GM21723 (cell line): ENCODE measurements at regions not wholly inside any gene's neighbourhood (a gene's known extent, or its start where the extent isn't known, plus 50 kb on each side); places are given as distances from the start of the nearest gene placed in this dataset.
A peak's percentile ranks its signal among the peaks of the same experiment; 100 is the strongest.
"Not testable (repeated sequence)": the region's sequence is repeated elsewhere in the genome, so short reads cannot be mapped to it uniquely, and the experiment has no call there.

Source experiments
- ATAC-seq: cut with Tn5 transposase; IDR thresholded peaks from one replicate; pipeline ENCODE4 v1.9.1; 2021; ENCODE audit warnings: mild to moderate bottlenecking, moderate library complexity; ENCODE audit not compliant: unreplicated experiment

GRCh38 chr12:65728455-65728847, 95.8 kb upstream of the HMGA2 start:
- no peak for ATAC-seq

GRCh38 chr12:65728848-65729793, 95.2 kb upstream of the HMGA2 start:
- ATAC-seq: no peak

- ATAC-seq: no peak
Measured at GRCh38 chr12:65731771-65732170, 92.5 kb upstream of the HMGA2 start.

GRCh38 chr12:65733643-65734042, 90.6 kb upstream of the HMGA2 start:
- not testable (repeated sequence) for ATAC-seq

GRCh38 chr12:65734226-65734625, 90.1 kb upstream of the HMGA2 start:
- no peak for ATAC-seq

GRCh38 chr12:65739606-65740005, 84.7 kb upstream of the HMGA2 start:
- no peak for ATAC-seq

- peak; percentile 19 for ATAC-seq
Measured at GRCh38 chr12:65740506-65740872, 83.8 kb upstream of the HMGA2 start.

GRCh38 chr12:65740873-65741600, 83.2 kb upstream of the HMGA2 start:
- ATAC-seq: peak; percentile 75

- peak; percentile 22 for ATAC-seq
Measured at GRCh38 chr12:65741656-65742017, 82.6 kb upstream of the HMGA2 start.

GRCh38 chr12:65742018-65743010, 82.0 kb upstream of the HMGA2 start:
- peak; percentile 43 for ATAC-seq

- not testable (repeated sequence) for ATAC-seq
Measured at GRCh38 chr12:65744236-65744840, 79.9 kb upstream of the HMGA2 start.

- ATAC-seq: no peak
Measured at GRCh38 chr12:65747338-65747737, 76.9 kb upstream of the HMGA2 start.

- ATAC-seq: no peak
Measured at GRCh38 chr12:65748332-65748731, 76.0 kb upstream of the HMGA2 start.

- ATAC-seq: no peak
Measured at GRCh38 chr12:65754290-65754689, 70.0 kb upstream of the HMGA2 start.

GRCh38 chr12:65754744-65755595, 69.3 kb upstream of the HMGA2 start:
- no peak for ATAC-seq

GRCh38 chr12:65755596-65755978, 68.7 kb upstream of the HMGA2 start:
- no peak for ATAC-seq

GRCh38 chr12:65756267-65756666, 68.0 kb upstream of the HMGA2 start:
- ATAC-seq: no peak

GRCh38 chr12:65756956-65757511, 67.2 kb upstream of the HMGA2 start:
- ATAC-seq: peak; percentile 96

- ATAC-seq: no peak
Measured at GRCh38 chr12:65758401-65758800, 65.9 kb upstream of the HMGA2 start.
